Neuronal stem cell (in vitro differentiated cells): ENCODE measurements at regions not wholly inside any gene's neighbourhood (a gene's known extent, or its start where the extent isn't known, plus 50 kb on each side); places are given as distances from the start of the nearest gene placed in this dataset.

Experiments used
- DNase-seq: peaks from one replicate; pipeline ENCODE4 v3.0.0-alpha.2; 2013; ENCODE audit warnings: low spot score
- H2AFZ ChIP-seq: one replicate; pipeline ENCODE4 v1.6.1; 2013; ENCODE audit warnings: mild to moderate bottlenecking, low read length, inconsistent platforms
- H2AK5ac ChIP-seq: 2 replicates; pipeline ENCODE4 v1.6.1; 2013; ENCODE audit warnings: low read depth, mild to moderate bottlenecking, inconsistent platforms, low read length, moderate library complexity, mixed read lengths
- H2BK120ac ChIP-seq: 2 replicates; pipeline ENCODE4 v1.6.1; 2013; ENCODE audit warnings: low read depth, mild to moderate bottlenecking, inconsistent platforms, low read length, moderate library complexity, mixed read lengths
- H2BK12ac ChIP-seq: one replicate; pipeline ENCODE4 v1.6.1; 2013; ENCODE audit warnings: low read length, inconsistent platforms
- H2BK15ac ChIP-seq: 2 replicates; pipeline ENCODE4 v1.6.1; 2013; ENCODE audit warnings: mild to moderate bottlenecking, low read length, inconsistent platforms, mixed read lengths
- H2BK5ac ChIP-seq: one replicate; pipeline ENCODE4 v1.6.1; 2013; ENCODE audit warnings: inconsistent platforms, mild to moderate bottlenecking, low read length, moderate library complexity
- H3K14ac ChIP-seq: one replicate; pipeline ENCODE4 v1.6.1; 2013; ENCODE audit warnings: low read length, inconsistent platforms
- H3K18ac ChIP-seq: 2 replicates; pipeline ENCODE4 v1.6.1; 2013; ENCODE audit warnings: low read length, inconsistent platforms
- H3K23ac ChIP-seq: 2 replicates; pipeline ENCODE4 v1.6.1; 2013; ENCODE audit warnings: low read depth, mild to moderate bottlenecking, mixed read lengths, low read length, inconsistent platforms; ENCODE audit not compliant: poor library complexity
- H3K27ac ChIP-seq: replicated peaks from 3 replicates; pipeline ENCODE4 v1.5.1; 2013; ENCODE audit warnings: low read length, inconsistent platforms
- H3K27me3 ChIP-seq, 3 experiments: 2 replicates each; pipeline ENCODE4 v1.6.1; 2013; ENCODE audit warnings: low read length in 3 of 3, mild to moderate bottlenecking in 2 of 3, inconsistent platforms in 1 of 3, low read depth in 1 of 3, mixed read lengths in 1 of 3, moderate library complexity in 1 of 3; ENCODE audit not compliant: control insufficient read depth in 3 of 3, insufficient read depth in 3 of 3
- H3K36me3 ChIP-seq, 2 donors: replicated peaks in 1 of 2; 2 replicates each; pipeline ENCODE4 v1.6.1; 2013; ENCODE audit warnings: low read length in 2 of 2; ENCODE audit not compliant: control insufficient read depth in 2 of 2, insufficient read depth in 2 of 2
- H3K4ac ChIP-seq: 2 replicates; pipeline ENCODE4 v1.6.1; 2013; ENCODE audit warnings: inconsistent platforms, mild to moderate bottlenecking, low read length, moderate library complexity
- H3K4me1 ChIP-seq, 2 donors: 1 replicate in 1 of 2; 2 replicates in 1 of 2; pipeline ENCODE4 v1.6.1; 2013; ENCODE audit warnings: low read length in 2 of 2, low read depth in 1 of 2; ENCODE audit not compliant: control insufficient read depth in 2 of 2, insufficient read depth in 1 of 2
- H3K4me2 ChIP-seq: one replicate; pipeline ENCODE4 v1.6.1; 2013; ENCODE audit warnings: mild to moderate bottlenecking, low read length, inconsistent platforms; ENCODE audit not compliant: insufficient read depth, poor library complexity, severe bottlenecking
- H3K4me3 ChIP-seq, 2 donors: 2 replicates each; pipeline ENCODE4 v1.5.1; 2013; ENCODE audit warnings: low read length in 2 of 2, mild to moderate bottlenecking in 2 of 2, inconsistent platforms in 1 of 2, moderate library complexity in 1 of 2
- H3K79me1 ChIP-seq: one replicate; pipeline ENCODE4 v1.6.1; 2013; ENCODE audit warnings: low read depth, mild to moderate bottlenecking, inconsistent platforms, low read length, moderate library complexity
- H3K9ac ChIP-seq: one replicate; pipeline ENCODE4 v1.6.1; 2013; ENCODE audit warnings: mild to moderate bottlenecking, low read depth, low read length, inconsistent platforms; ENCODE audit not compliant: poor library complexity
- H3K9me3 ChIP-seq, 2 donors: replicated peaks in 1 of 2; 2 replicates each; pipeline versions ENCODE3 to v1.6.1; 2013; ENCODE audit warnings: low read length in 2 of 2, mild to moderate bottlenecking in 2 of 2, inconsistent platforms in 1 of 2, low read depth in 1 of 2, mixed read lengths in 1 of 2, moderate library complexity in 1 of 2; ENCODE audit not compliant: control insufficient read depth in 2 of 2, insufficient read depth in 1 of 2
- H4K8ac ChIP-seq: one replicate; pipeline ENCODE4 v1.6.1; 2013; ENCODE audit warnings: low read depth, mild to moderate bottlenecking, inconsistent platforms, low read length, moderate library complexity
- H4K91ac ChIP-seq: one replicate; pipeline ENCODE4 v1.6.1; 2013; ENCODE audit warnings: low read length, low read depth, mild to moderate bottlenecking, inconsistent platforms; ENCODE audit not compliant: poor library complexity
- WGBS, 2 donors: extraction: QIAGEN DNeasy Blood & Tissue Kit; methylation state at CpG; one replicate each; pipeline ENCODE4 v1.1.7; 2013; ENCODE audit warnings: missing lambda C conversion rate in 2 of 2, mixed read lengths in 1 of 2; ENCODE audit not compliant: insufficient read length in 2 of 2, insufficient replicate concordance in 1 of 2; ENCODE audit errors: extremely low coverage in 2 of 2; 5-methylcytosine and 5-hydroxymethylcytosine counted together

DNA sequence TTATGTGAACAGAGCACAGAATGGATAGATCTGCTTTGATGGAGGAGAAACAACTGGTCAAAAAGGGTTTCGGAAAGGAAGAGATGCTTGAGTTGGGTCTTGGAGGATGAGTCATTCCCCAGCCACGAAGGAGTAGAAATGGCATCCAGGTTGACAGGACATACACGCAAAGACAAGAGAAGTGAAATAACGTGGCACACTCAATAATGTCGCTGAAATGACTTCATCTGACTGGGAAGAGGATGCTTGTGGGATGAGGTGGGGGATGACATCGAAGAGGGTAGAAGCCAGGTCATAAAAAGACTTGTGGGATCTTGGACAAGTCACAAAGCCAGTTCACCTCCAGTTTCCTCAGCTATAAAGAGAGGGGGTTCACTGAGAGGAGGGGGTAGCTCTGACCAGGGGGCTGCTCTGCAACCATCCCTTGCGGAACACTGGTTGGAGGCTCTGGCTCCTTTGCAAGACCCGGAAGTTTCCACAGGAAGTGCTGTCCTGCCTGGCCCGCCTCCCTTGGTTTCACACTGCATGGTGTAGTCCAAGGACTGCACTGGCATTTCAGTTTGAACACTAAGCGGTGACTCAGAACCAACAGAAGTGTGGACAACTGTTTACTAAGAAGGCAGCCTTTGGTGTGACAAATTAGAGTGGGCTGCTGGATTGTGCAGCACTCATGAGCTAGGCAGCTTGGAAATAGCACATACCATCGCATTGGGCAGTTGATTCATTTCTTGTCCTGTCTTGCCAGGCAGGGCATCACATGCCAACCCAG lies 189.9 kb upstream of the ADO start:
- no peak overlapping the region for H2BK120ac ChIP-seq
- DNase-seq, result no peak
- H2AK5ac ChIP-seq, result no peak overlapping the region
- no peaks in the 10 kb centered on the region for H3K27me3 ChIP-seq
- H2BK15ac ChIP-seq, result no peak overlapping the region
- H3K79me1 ChIP-seq, result no peaks in the 10 kb centered on the region
- no peaks in the 10 kb centered on the region for H3K9me3 ChIP-seq
- H3K4me2 ChIP-seq, result no peak overlapping the region
- peaks cover 1 to 11% of the 10 kb centered on the region in 2 donors for H3K4me1 ChIP-seq
- H3K18ac ChIP-seq, result no peak overlapping the region
- H2BK12ac ChIP-seq, result no peak overlapping the region
- no peak overlapping the region for H2AFZ ChIP-seq
- H3K27ac ChIP-seq, result no peak overlapping the region
- no peak overlapping the region for H3K4me3 ChIP-seq
- no peak overlapping the region for H3K23ac ChIP-seq
- no peaks in the 10 kb centered on the region for H3K36me3 ChIP-seq
- H3K14ac ChIP-seq, result no peak overlapping the region
- no peak overlapping the region for H3K4ac ChIP-seq
- no peak overlapping the region for H2BK5ac ChIP-seq
- no peak overlapping the region for H3K9ac ChIP-seq
- no CpG with 5 or more reads among the region's 11 CpGs for WGBS, 2 donors
- no peak overlapping the region for H4K91ac ChIP-seq
- H4K8ac ChIP-seq, result no peak overlapping the region

DNA sequence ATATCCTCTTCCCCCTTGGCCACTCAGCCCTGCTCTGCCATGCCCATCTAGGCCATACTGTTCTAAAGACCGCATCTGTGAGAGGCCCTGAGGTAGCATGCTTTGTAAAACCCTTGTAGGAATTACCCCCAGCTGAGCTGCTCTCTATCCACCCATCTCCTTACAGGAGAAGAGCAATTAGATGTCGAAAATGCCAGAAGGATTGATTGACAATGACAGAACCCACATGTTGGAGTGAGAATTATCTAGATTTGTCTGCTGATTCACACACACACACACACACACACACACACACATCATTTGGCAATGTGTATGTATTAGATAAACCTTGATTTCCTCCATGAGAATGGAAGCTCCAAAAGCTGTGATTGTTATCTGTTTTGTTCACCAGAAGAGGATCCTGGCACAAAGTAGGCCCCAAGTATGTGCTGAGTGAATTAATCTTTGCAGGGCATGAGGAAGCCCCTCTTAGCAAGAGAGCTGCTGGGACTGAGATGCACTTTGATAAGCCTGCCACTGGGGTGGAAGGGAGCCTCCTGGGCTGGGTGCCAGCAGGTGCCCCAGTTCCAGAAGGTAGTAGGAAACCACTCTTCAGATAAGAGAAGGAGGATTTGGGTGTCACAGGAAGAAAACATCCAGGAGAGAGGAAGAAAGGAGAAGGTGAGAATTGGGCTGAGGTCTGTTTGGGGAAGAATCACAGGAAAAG lies 187.5 kb upstream of the ADO start:
- no peak overlapping the region for H3K27ac ChIP-seq
- no peak overlapping the region for H4K8ac ChIP-seq
- no peak overlapping the region for H2AK5ac ChIP-seq
- H3K9ac ChIP-seq, result no peak overlapping the region
- no peaks in the 10 kb centered on the region for H3K9me3 ChIP-seq
- peaks cover 1 to 6% of the 10 kb centered on the region in 2 donors for H3K4me1 ChIP-seq
- no peak overlapping the region for H2BK120ac ChIP-seq
- no peak for DNase-seq
- H2AFZ ChIP-seq, result no peak overlapping the region
- no CpG with 5 or more reads among the region's 2 CpGs for WGBS, 2 donors
- H3K36me3 ChIP-seq, result no peaks in the 10 kb centered on the region
- H3K14ac ChIP-seq, result no peak overlapping the region
- no peaks in the 10 kb centered on the region for H3K79me1 ChIP-seq
- no peak overlapping the region for H2BK5ac ChIP-seq
- H3K4ac ChIP-seq, result no peak overlapping the region
- no peak overlapping the region for H3K4me2 ChIP-seq
- no peak overlapping the region for H3K4me3 ChIP-seq
- H3K18ac ChIP-seq, result no peak overlapping the region
- no peak overlapping the region for H3K23ac ChIP-seq
- H2BK12ac ChIP-seq, result no peak overlapping the region
- H3K27me3 ChIP-seq, result no peaks in the 10 kb centered on the region
- no peak overlapping the region for H2BK15ac ChIP-seq
- no peak overlapping the region for H4K91ac ChIP-seq

DNA sequence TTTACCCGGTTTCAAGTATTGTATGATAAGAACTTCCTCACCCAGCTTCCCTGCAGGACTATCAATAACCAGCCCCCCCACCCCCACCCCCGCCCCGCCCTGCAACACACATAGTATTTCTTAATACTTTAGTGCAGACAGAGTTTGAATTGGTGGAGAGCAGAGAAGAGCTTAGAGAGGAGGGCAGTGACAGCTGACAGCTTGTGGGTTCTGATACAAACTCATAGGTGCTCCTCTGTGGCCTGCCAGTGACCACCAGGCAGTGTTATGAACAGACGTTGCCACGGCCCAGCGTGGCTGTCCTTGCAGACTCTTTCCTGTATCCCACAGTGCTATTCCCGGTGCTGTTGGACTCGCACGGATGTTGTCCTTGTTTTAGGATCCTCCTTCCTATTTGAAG lies 186.9 kb upstream of the ADO start:
- Histone ChIP-seq H2BK120ac (no peak overlapping the region), H4K91ac (no peak overlapping the region), H2BK12ac (no peak overlapping the region), H3K4me1 (peaks cover 1 to 6% of the 10 kb centered on the region in 2 donors), H3K4ac (no peak overlapping the region), H2AK5ac (no peak overlapping the region), H2AFZ (peak overlapping the region; percentile 13), H4K8ac (no peak overlapping the region), H3K27me3 (no peaks in the 10 kb centered on the region), H3K79me1 (no peaks in the 10 kb centered on the region), H3K4me3 (no peak overlapping the region), H3K23ac (no peak overlapping the region), H3K27ac (no peak overlapping the region), H3K9ac (no peak overlapping the region), H3K9me3 (no peaks in the 10 kb centered on the region), H2BK5ac (no peak overlapping the region), H3K4me2 (no peak overlapping the region), H3K14ac (no peak overlapping the region), H3K36me3 (no peaks in the 10 kb centered on the region), H2BK15ac (no peak overlapping the region), H3K18ac (no peak overlapping the region)
- DNase-seq, result no peak
- no CpG with 5 or more reads among the region's 9 CpGs for WGBS, 2 donors

DNA sequence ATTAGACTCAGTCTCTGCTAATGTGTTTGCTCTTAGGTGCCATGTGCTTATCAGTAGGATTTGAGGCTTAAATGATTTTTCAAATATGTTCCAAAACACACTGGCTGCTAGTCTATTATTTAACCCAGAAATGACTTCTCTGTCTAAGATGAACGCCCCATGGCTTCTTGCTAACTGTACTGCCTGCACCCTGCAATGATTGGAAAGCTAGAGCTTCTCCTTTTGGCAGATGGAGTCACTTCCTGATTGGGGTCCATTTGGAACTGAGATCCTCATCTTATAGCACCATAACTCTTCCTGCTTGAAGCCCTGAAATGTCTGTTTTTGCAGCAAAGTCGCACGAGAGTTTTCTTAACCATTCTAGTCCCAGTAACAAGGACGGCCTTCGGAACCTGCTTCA lies 186.5 kb upstream of the ADO start:
- no peak overlapping the region for H3K23ac ChIP-seq
- H3K4me3 ChIP-seq, result no peak overlapping the region
- no peaks in the 10 kb centered on the region for H3K36me3 ChIP-seq
- no CpG with 5 or more reads among the region's 5 CpGs for WGBS, 2 donors
- H2AK5ac ChIP-seq, result no peak overlapping the region
- no peak overlapping the region for H3K4ac ChIP-seq
- H2BK15ac ChIP-seq, result no peak overlapping the region
- H2BK12ac ChIP-seq, result no peak overlapping the region
- H3K9me3 ChIP-seq, result no peaks in the 10 kb centered on the region
- no peak overlapping the region for H3K4me2 ChIP-seq
- no peak overlapping the region for H3K14ac ChIP-seq
- no peak overlapping the region for H3K18ac ChIP-seq
- H4K8ac ChIP-seq, result no peak overlapping the region
- H2BK5ac ChIP-seq, result no peak overlapping the region
- no peak overlapping the region for H3K27ac ChIP-seq
- no peak overlapping the region for H3K9ac ChIP-seq
- H3K79me1 ChIP-seq, result no peaks in the 10 kb centered on the region
- no peak for DNase-seq
- H4K91ac ChIP-seq, result no peak overlapping the region
- H2AFZ ChIP-seq, result peak overlapping the region; percentile 13
- peaks cover 1 to 6% of the 10 kb centered on the region in 2 donors for H3K4me1 ChIP-seq
- H2BK120ac ChIP-seq, result no peak overlapping the region
- no peaks in the 10 kb centered on the region for H3K27me3 ChIP-seq
